GM23248 (cell line): ENCODE measurements at regions not wholly inside any gene's neighbourhood (a gene's known extent, or its start where the extent isn't known, plus 50 kb on each side); places are given as distances from the start of the nearest gene placed in this dataset.

Source experiments
- EZH2 ChIP-seq: fragments of 200-600 bp; sonication (generic); IDR thresholded peaks from 2 replicates; pipeline ENCODE4 v1.6.1; 2018; ENCODE audit warnings: antibody characterized with exemption, mild to moderate bottlenecking; ENCODE audit not compliant: insufficient read depth, poor library complexity, severe bottlenecking
- EZH2phosphoT487 ChIP-seq: fragments of 200-600 bp; sonication (generic); IDR thresholded peaks from 2 replicates; pipeline ENCODE4 v1.6.1; 2018; ENCODE audit warnings: antibody characterized with exemption, moderate library complexity, mild to moderate bottlenecking, low read depth; ENCODE audit not compliant: insufficient read depth

DNA sequence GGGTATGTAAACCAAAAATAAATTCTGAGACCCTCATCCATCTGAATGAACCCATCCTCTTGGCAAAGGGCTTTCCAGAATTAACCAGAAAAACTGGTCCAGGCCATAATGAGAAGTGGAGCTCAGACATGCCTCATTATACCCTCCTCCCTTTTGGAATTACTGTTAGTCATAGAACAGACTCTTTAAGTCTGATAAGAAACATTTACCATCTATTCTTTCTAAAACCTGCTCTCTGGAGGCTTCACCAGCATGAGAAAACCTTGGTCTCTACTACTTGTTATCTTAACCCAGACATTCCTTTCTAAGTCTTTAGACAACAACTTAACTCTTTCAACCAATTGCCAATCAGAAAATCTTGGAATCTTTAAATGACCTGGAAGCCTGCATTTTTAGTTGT lies 82.8 kb downstream of the QPCT start:
- TF ChIP-seq EZH2 = no peak
- TF ChIP-seq EZH2phosphoT487 = no peak
